OCI-LY1 (cell line): ENCODE measurements at regions not wholly inside any gene's neighbourhood (a gene's known extent, or its start where the extent isn't known, plus 50 kb on each side); places are given as distances from the start of the nearest gene placed in this dataset.

ENCODE experiments used
- H2AFZ ChIP-seq: fragments of 200-600 bp; sonication (generic), shearing (Covaris generic); 2 replicates; pipeline ENCODE4 v1.6.0; 2014; ENCODE audit warnings: antibody characterized with exemption, mild to moderate bottlenecking, low read length
- H3F3A ChIP-seq: fragments of 200-600 bp; sonication (generic), shearing (Covaris generic); 2 replicates; pipeline ENCODE4 v1.6.0; 2014; ENCODE audit warnings: mild to moderate bottlenecking, antibody characterized with exemption, low read length, moderate library complexity; ENCODE audit not compliant: insufficient read depth
- H3K27ac ChIP-seq: fragments of 200-600 bp; sonication (generic); 2 replicates; pipeline ENCODE4 v1.5.1; 2014; ENCODE audit warnings: low read length, mixed run types, mild to moderate bottlenecking, low read depth; ENCODE audit not compliant: poor library complexity, severe bottlenecking
- H3K27me3 ChIP-seq: fragments of 200-600 bp; sonication (generic); 2 replicates; pipeline ENCODE4 v1.6.0; 2014; ENCODE audit warnings: antibody characterized with exemption, mild to moderate bottlenecking, low read length, moderate library complexity; ENCODE audit not compliant: insufficient read depth
- H3K36me3 ChIP-seq: fragments of 200-600 bp; sonication (generic); 2 replicates; pipeline ENCODE4 v1.6.1; 2014; ENCODE audit warnings: mild to moderate bottlenecking, antibody characterized with exemption, low read length, moderate library complexity, mixed read lengths; ENCODE audit not compliant: insufficient read depth
- H3K4me1 ChIP-seq: fragments of 200-600 bp; sonication (generic); 2 replicates; pipeline ENCODE4 v1.5.1; 2014; ENCODE audit warnings: mild to moderate bottlenecking, low read length, moderate library complexity; ENCODE audit not compliant: insufficient read depth, severe bottlenecking
- H3K4me2 ChIP-seq: fragments of 200-600 bp; sonication (generic), shearing (Covaris generic); 2 replicates; pipeline ENCODE4 v1.6.1; 2014; ENCODE audit warnings: low read length
- H3K4me3 ChIP-seq: fragments of 200-600 bp; sonication (generic); 2 replicates; pipeline ENCODE4 v1.5.1; 2014; ENCODE audit warnings: low read length, low read depth, mild to moderate bottlenecking, mixed read lengths; ENCODE audit not compliant: poor library complexity, severe bottlenecking
- H3K79me2 ChIP-seq: fragments of 200-600 bp; shearing (Covaris generic); 2 replicates; pipeline ENCODE4 v1.6.1; 2016; ENCODE audit warnings: mixed run types, low read length, mixed read lengths; ENCODE audit not compliant: insufficient read depth
- H3K9ac ChIP-seq: fragments of 200-600 bp; sonication (generic), shearing (Covaris generic); 2 replicates; pipeline ENCODE4 v1.6.1; 2014; ENCODE audit warnings: mild to moderate bottlenecking, low read length, mixed read lengths
- H3K9me2 ChIP-seq: fragments of 200-600 bp; sonication (generic), shearing (Covaris generic); 2 replicates; pipeline ENCODE4 v1.6.1; 2014; ENCODE audit warnings: low read depth, mild to moderate bottlenecking, low read length, mixed read lengths
- H3K9me3 ChIP-seq: fragments of 200-600 bp; shearing (Covaris generic); 2 replicates; pipeline ENCODE4 v1.6.1; 2014; ENCODE audit warnings: low read length, mixed read lengths
- H4K20me1 ChIP-seq: fragments of 200-600 bp; sonication (generic), shearing (Covaris generic); 2 replicates; pipeline ENCODE4 v1.6.0; 2016; ENCODE audit warnings: mild to moderate bottlenecking, low read length; ENCODE audit not compliant: insufficient read depth
- EZH2 ChIP-seq: fragments of 200-600 bp; sonication (generic), shearing (Covaris generic); IDR thresholded peaks from 2 replicates; pipeline ENCODE4 v1.8.0; 2017; ENCODE audit warnings: borderline replicate concordance, mixed run types, mild to moderate bottlenecking, antibody characterized with exemption, low read length, moderate library complexity, mixed read lengths
- TF ChIP-seq, protein P1 (sequence below): fragments of 200-600 bp; sonication (generic), shearing (Covaris generic); IDR thresholded peaks from 2 replicates; pipeline ENCODE4 v1.5.1; 2017; ENCODE audit warnings: mild to moderate bottlenecking, antibody characterized with exemption, low read length, moderate library complexity, mixed read lengths

DNA sequence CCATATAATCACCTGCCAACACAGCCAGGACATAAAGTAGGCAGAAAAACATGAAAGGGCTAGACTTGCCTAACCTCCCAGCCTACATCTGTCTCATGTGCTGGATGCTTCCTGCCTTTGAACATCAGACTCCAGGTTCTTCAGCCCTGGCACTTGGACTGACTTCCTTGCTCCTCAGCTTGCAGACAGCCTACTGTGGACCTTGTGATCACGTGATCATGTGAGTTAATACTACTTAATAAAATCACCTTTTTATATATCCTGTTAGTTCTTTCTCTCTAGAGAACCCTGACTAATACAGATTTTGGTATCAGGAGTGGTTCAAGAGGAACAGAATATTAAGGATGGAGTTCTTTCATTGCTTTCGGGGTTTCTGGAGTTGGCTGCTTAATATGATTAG, 2867.6 kb downstream of the PCDH9 start:
- no peak overlapping the region for H3K4me2 ChIP-seq
- TF ChIP-seq, protein P1, sequence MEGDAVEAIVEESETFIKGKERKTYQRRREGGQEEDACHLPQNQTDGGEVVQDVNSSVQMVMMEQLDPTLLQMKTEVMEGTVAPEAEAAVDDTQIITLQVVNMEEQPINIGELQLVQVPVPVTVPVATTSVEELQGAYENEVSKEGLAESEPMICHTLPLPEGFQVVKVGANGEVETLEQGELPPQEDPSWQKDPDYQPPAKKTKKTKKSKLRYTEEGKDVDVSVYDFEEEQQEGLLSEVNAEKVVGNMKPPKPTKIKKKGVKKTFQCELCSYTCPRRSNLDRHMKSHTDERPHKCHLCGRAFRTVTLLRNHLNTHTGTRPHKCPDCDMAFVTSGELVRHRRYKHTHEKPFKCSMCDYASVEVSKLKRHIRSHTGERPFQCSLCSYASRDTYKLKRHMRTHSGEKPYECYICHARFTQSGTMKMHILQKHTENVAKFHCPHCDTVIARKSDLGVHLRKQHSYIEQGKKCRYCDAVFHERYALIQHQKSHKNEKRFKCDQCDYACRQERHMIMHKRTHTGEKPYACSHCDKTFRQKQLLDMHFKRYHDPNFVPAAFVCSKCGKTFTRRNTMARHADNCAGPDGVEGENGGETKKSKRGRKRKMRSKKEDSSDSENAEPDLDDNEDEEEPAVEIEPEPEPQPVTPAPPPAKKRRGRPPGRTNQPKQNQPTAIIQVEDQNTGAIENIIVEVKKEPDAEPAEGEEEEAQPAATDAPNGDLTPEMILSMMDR = no peak
- TF ChIP-seq EZH2 = no peak
- H3K27me3 ChIP-seq = no peaks in the 10 kb centered on the region
- no peaks in the 10 kb centered on the region for H3F3A ChIP-seq
- no peak overlapping the region for H3K4me3 ChIP-seq
- no peak overlapping the region for H3K27ac ChIP-seq
- no peak overlapping the region for H2AFZ ChIP-seq
- H3K4me1 ChIP-seq = no peaks in the 10 kb centered on the region
- no peaks in the 10 kb centered on the region for H3K36me3 ChIP-seq
- H3K9me3 ChIP-seq = no peaks in the 10 kb centered on the region
- H4K20me1 ChIP-seq = no peaks in the 10 kb centered on the region
- no peaks in the 10 kb centered on the region for H3K79me2 ChIP-seq
- no peaks in the 10 kb centered on the region for H3K9me2 ChIP-seq
- no peak overlapping the region for H3K9ac ChIP-seq

DNA sequence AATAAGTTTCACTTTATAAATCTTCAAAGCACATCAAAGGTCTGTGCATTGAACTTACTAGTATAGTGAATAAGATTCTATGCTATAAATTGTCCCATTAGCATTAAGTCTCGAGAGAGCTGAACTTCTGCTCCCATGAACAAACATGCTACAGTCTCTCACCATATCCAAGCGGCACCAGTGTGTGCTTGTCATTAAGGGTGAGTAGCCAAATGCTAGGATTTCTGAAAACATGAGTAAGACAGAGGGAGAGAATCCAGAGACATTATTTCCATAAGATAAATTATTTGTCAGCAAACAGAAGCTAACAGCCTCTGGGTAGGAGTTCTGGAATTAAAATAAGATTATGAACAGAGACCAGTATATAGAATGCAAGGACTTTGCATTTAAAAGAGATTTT, 2882.5 kb downstream of the PCDH9 start:
- no peak overlapping the region for H3K27ac ChIP-seq
- H3K27me3 ChIP-seq = no peaks in the 10 kb centered on the region
- H3K36me3 ChIP-seq = no peaks in the 10 kb centered on the region
- H2AFZ ChIP-seq = no peak overlapping the region
- H3K79me2 ChIP-seq = no peaks in the 10 kb centered on the region
- H3K9me3 ChIP-seq = no peaks in the 10 kb centered on the region
- no peaks in the 10 kb centered on the region for H3K9me2 ChIP-seq
- H3K4me1 ChIP-seq = no peaks in the 10 kb centered on the region
- no peaks in the 10 kb centered on the region for H3F3A ChIP-seq
- H3K9ac ChIP-seq = no peak overlapping the region
- no peak overlapping the region for H3K4me3 ChIP-seq
- H4K20me1 ChIP-seq = no peaks in the 10 kb centered on the region
- TF ChIP-seq EZH2 = no peak
- TF ChIP-seq, protein P1 = no peak
- H3K4me2 ChIP-seq = no peak overlapping the region

DNA sequence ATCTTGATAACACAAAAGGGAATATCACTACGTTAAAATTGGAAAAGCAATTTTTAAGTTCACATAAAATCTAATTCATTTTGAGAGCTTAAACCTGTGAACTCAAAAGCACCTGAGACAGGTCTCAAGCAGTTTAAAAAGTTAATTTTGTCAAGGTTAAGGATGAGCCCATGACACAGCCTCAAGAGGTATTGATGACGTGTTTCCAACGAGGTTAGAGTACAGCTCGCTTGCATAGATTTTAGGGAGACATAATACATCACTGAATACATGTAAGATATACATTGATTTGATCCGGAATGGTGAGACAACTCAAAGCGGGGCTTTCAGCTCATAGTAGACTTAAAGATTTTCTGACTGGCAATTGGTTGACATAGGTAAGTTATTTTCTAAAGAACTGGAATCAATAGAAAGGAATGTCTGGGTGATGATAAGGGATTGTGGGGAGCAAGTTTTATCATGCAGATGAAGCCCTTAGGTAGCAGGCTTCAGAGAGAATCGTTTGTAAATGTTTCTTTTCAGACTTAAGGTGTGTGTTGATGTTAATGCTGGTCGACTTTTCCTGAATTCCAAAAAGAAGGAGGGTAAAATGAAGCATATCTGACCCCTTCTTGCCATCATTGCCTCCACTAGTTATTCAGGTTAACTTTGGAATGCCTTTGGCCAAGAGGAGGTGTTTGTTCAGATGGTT, 2890.6 kb downstream of the PCDH9 start:
- H3K9me3 ChIP-seq = no peaks in the 10 kb centered on the region; the same call in 1 of the 2 replicates
- no peaks in the 10 kb centered on the region for H3K36me3 ChIP-seq
- no peaks in the 10 kb centered on the region for H4K20me1 ChIP-seq
- H3K27me3 ChIP-seq = no peaks in the 10 kb centered on the region
- H3K79me2 ChIP-seq = no peaks in the 10 kb centered on the region
- no peak overlapping the region for H3K4me3 ChIP-seq
- H3K9me2 ChIP-seq = no peaks in the 10 kb centered on the region
- H2AFZ ChIP-seq = no peak overlapping the region
- H3K27ac ChIP-seq = no peak overlapping the region
- TF ChIP-seq, protein P1 = no peak
- TF ChIP-seq EZH2 = no peak
- no peaks in the 10 kb centered on the region for H3K4me1 ChIP-seq
- H3K4me2 ChIP-seq = no peak overlapping the region
- no peaks in the 10 kb centered on the region for H3F3A ChIP-seq
- H3K9ac ChIP-seq = no peak overlapping the region
